ENCODE measurements at regions not wholly inside any gene's neighbourhood (a gene's known extent, or its start where the extent isn't known, plus 50 kb on each side); places are given as distances from the start of the nearest gene placed in this dataset.

- TF ChIP-seq SIN3B (IDR thresholded peaks at IDR 0.05; ENCODE audit: low read length), result no peak
- TF ChIP-seq NKX3-1 (CRISPR knock-in tag; IDR thresholded peaks at IDR 0.05), result no peak
- TF ChIP-seq, protein P1, sequence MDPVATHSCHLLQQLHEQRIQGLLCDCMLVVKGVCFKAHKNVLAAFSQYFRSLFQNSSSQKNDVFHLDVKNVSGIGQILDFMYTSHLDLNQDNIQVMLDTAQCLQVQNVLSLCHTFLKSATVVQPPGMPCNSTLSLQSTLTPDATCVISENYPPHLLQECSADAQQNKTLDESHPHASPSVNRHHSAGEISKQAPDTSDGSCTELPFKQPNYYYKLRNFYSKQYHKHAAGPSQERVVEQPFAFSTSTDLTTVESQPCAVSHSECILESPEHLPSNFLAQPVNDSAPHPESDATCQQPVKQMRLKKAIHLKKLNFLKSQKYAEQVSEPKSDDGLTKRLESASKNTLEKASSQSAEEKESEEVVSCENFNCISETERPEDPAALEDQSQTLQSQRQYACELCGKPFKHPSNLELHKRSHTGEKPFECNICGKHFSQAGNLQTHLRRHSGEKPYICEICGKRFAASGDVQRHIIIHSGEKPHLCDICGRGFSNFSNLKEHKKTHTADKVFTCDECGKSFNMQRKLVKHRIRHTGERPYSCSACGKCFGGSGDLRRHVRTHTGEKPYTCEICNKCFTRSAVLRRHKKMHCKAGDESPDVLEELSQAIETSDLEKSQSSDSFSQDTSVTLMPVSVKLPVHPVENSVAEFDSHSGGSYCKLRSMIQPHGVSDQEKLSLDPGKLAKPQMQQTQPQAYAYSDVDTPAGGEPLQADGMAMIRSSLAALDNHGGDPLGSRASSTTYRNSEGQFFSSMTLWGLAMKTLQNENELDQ (CRISPR knock-in tag; IDR thresholded peaks at IDR 0.05; ENCODE audit: borderline replicate concordance), result no peak
- no peak for TF ChIP-seq HMGA1 (CRISPR knock-in tag; conservative IDR thresholded peaks at IDR 0.05)
- TF ChIP-seq NFYB (CRISPR knock-in tag; IDR thresholded peaks at IDR 0.05), result no peak
- TF ChIP-seq ZNF616 (CRISPR knock-in tag; IDR thresholded peaks at IDR 0.05; ENCODE audit: low read depth), result no peak
These were observed 70.9 kb upstream of the BHLHE23 start (continued) for GRCh38 chr20:63077705-63078104.

DNA sequence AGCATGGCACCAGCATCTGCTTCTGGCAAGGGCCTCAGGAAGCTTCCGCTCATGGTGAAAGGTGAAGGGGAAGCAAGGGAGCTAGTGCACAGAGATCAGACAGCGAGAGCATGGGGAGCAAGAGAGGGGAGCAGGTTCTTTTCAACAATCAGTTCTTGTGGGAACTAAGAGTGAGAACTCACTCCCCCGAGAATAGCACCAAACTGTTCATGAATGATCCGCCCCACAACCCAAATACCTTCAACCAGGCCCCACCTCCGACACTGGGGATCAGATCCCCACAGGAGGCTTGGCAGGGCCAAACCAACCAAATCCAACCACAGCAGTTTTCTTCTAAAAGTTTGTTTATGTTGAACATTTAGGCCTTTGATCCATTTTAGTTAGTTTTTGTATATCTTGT, 69.7 kb upstream of the BHLHE23 start:
- ChIA-PET CTCF (ENCODE audit: low intra/inter-chr PET ratio, low total read pairs) (no interaction called here), POLR2A (no interaction called here)
- FAIRE-seq (no peak), ATAC-seq (no peak), DNase-seq (ENCODE audit: low spot score) (no peak)
- H4K20me1 ChIP-seq (ENCODE audit: insufficient read depth, low read length), result peaks cover 1% of the 10 kb centered on the region; the same call in 1 of the 2 replicates
- no peak overlapping the region for H3K4me2 ChIP-seq (ENCODE audit: low read depth, low read length)
- H3K79me2 ChIP-seq (ENCODE audit: insufficient read depth, low read length), result no peaks in the 10 kb centered on the region
- H3K4me1 ChIP-seq (ENCODE audit: insufficient read depth, low read length), result no peaks in the 10 kb centered on the region
- H3K27ac ChIP-seq (ENCODE audit: extremely low read length, insufficient read depth, low read length), result no peak overlapping the region
- no peaks in the 10 kb centered on the region for H3K36me3 ChIP-seq (replicated peaks in 1 of 2; ENCODE audit: control insufficient read depth in 1 of 2, insufficient read depth in 2 of 2, low read length in 2 of 2)
- no peak overlapping the region for H3K4me3 ChIP-seq (replicated peaks in 1 of 3; ENCODE audit: insufficient read depth in 1 of 3, low read depth in 2 of 3, low read length in 3 of 3)
- no peak overlapping the region for H3K9ac ChIP-seq (ENCODE audit: insufficient read depth, low read depth, low read length)
- H2AFZ ChIP-seq (ENCODE audit: low read length), result no peak overlapping the region
- in situ Hi-C loops (cut with HindIII; ENCODE audit: extremely low pct_ligation_motif_present, low pct_unique_long_range_greater_than_20kb), result no loop called here
- BruUV-seq (replicated peaks), result no TSS peak
- intact Hi-C loops (cut with micrococcal nuclease; ENCODE audit: unreplicated experiment), result no loop called here
- WGBS (ENCODE audit: low lambda C conversion rate), result 23% methylated on average over 5 of the region's 5 CpGs
- peaks cover 7 to 30% of the 10 kb centered on the region in 2 experiments; a peak in 3 of 5 replicates for H3K27me3 ChIP-seq (ENCODE audit: control insufficient read depth in 1 of 2, insufficient read depth in 2 of 2, low read length in 2 of 2)
- peaks cover 6% of the 10 kb centered on the region for H3K9me3 ChIP-seq (ENCODE audit: low read length)
- no peak for TF ChIP-seq ZFP82 (CRISPR knock-in tag; IDR thresholded peaks at IDR 0.05; ENCODE audit: borderline replicate concordance)
- TF ChIP-seq HOXA9 (CRISPR knock-in tag; IDR thresholded peaks at IDR 0.05; ENCODE audit: borderline replicate concordance), result no peak
- no peak for TF ChIP-seq SRF (IDR thresholded peaks at IDR 0.05; ENCODE audit: low read depth, low read length)
- TF ChIP-seq ZNF224 (CRISPR knock-in tag; IDR thresholded peaks at IDR 0.05), result no peak
- TF ChIP-seq RFX5 (IDR thresholded peaks at IDR 0.05; ENCODE audit: low read depth, low read length), result no peak
- TF ChIP-seq ZNF768 (CRISPR knock-in tag; IDR thresholded peaks at IDR 0.05), result no peak
- no peak for TF ChIP-seq ZNF75D (CRISPR knock-in tag; IDR thresholded peaks at IDR 0.05; ENCODE audit: borderline replicate concordance)
- no peak for TF ChIP-seq HES4 (CRISPR knock-in tag; IDR thresholded peaks at IDR 0.05; ENCODE audit: borderline replicate concordance)
- no peak for TF ChIP-seq SALL2 (CRISPR knock-in tag; IDR thresholded peaks at IDR 0.05)
- TF ChIP-seq ZNF777 (CRISPR knock-in tag; IDR thresholded peaks at IDR 0.05), result no peak
- no peak for TF ChIP-seq TCF12 (IDR thresholded peaks at IDR 0.05)
- TF ChIP-seq TCF12 (CRISPR knock-in tag; IDR thresholded peaks at IDR 0.05), result no peak
- no peak for TF ChIP-seq ZNF512B (CRISPR knock-in tag; IDR thresholded peaks at IDR 0.05; ENCODE audit: borderline replicate concordance)
- no peak for TF ChIP-seq SRY (CRISPR knock-in tag; IDR thresholded peaks at IDR 0.05)
- no peak for TF ChIP-seq PAX8 (CRISPR knock-in tag; IDR thresholded peaks at IDR 0.05; ENCODE audit: borderline replicate concordance)
- TF ChIP-seq NR2C2 (CRISPR knock-in tag; IDR thresholded peaks at IDR 0.05; ENCODE audit: borderline replicate concordance), result no peak
- TF ChIP-seq CEBPB (IDR thresholded peaks at IDR 0.05; ENCODE audit: borderline replicate concordance, low read depth, low read length), result no peak

Measured in HepG2 (cell line).